C4-2B (cell line): ENCODE measurements at regions not wholly inside any gene's neighbourhood (a gene's known extent, or its start where the extent isn't known, plus 50 kb on each side); places are given as distances from the start of the nearest gene placed in this dataset.

Experiments used
- ZFX ChIP-seq: fragments of 450-650 bp; IDR thresholded peaks from 2 replicates; pipeline ENCODE4 v1.6.1; 2017
- TF ChIP-seq, protein P1 (sequence below): fragments of 450-650 bp; conservative IDR thresholded peaks from 2 replicates; pipeline ENCODE4 v1.5.1; 2017; ENCODE audit warnings: mild to moderate bottlenecking

- no peak for TF ChIP-seq ZFX
- TF ChIP-seq, protein P1, sequence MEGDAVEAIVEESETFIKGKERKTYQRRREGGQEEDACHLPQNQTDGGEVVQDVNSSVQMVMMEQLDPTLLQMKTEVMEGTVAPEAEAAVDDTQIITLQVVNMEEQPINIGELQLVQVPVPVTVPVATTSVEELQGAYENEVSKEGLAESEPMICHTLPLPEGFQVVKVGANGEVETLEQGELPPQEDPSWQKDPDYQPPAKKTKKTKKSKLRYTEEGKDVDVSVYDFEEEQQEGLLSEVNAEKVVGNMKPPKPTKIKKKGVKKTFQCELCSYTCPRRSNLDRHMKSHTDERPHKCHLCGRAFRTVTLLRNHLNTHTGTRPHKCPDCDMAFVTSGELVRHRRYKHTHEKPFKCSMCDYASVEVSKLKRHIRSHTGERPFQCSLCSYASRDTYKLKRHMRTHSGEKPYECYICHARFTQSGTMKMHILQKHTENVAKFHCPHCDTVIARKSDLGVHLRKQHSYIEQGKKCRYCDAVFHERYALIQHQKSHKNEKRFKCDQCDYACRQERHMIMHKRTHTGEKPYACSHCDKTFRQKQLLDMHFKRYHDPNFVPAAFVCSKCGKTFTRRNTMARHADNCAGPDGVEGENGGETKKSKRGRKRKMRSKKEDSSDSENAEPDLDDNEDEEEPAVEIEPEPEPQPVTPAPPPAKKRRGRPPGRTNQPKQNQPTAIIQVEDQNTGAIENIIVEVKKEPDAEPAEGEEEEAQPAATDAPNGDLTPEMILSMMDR, result no peak
Observed at GRCh38 chr6:22444330-22444729, 125.0 kb upstream of the HDGFL1 start.
